ENCODE measurements at regions not wholly inside any gene's neighbourhood (a gene's known extent, or its start where the extent isn't known, plus 50 kb on each side); places are given as distances from the start of the nearest gene placed in this dataset.

- Histone ChIP-seq H3K23me2 (ENCODE audit: insufficient read length, low read depth, low read length, poor library complexity, severe bottlenecking) (no peaks in the 10 kb centered on the region), H3K9ac (ENCODE audit: extremely low read depth, insufficient read length, low read length) (no peak overlapping the region), H4K20me1 (ENCODE audit: control insufficient read depth, insufficient read depth, insufficient read length) (no peaks in the 10 kb centered on the region), H3K4ac (ENCODE audit: low read depth, low read length) (no peak overlapping the region), H3K4me1 (ENCODE audit: insufficient read depth, low read length) (no peaks in the 10 kb centered on the region), H3T11ph (ENCODE audit: low read length) (no peak overlapping the region), H3K9me3 (ENCODE audit: control insufficient read depth, low read depth, low read length) (no peaks in the 10 kb centered on the region), H3K56ac (ENCODE audit: insufficient read length, low read depth, low read length) (no peak overlapping the region), H4K8ac (replicated peaks; ENCODE audit: insufficient read length, low read depth, low read length) (no peak overlapping the region), H3K18ac (ENCODE audit: insufficient read length, low read depth, low read length) (no peak overlapping the region), H3K79me1 (ENCODE audit: insufficient read depth, low read depth, low read length, poor library complexity, severe bottlenecking) (no peaks in the 10 kb centered on the region), H3K27ac (ENCODE audit: insufficient read length, low read depth, low read length) (no peak overlapping the region), H3K23ac (ENCODE audit: insufficient read length, low read depth, low read length) (no peak overlapping the region), H2BK12ac (ENCODE audit: insufficient read length, low read depth, low read length) (no peak overlapping the region), H2AK5ac (ENCODE audit: insufficient read length, low read length) (no peak overlapping the region), H3K79me2 (ENCODE audit: insufficient read depth, low read length) (no peaks in the 10 kb centered on the region), H3K14ac (ENCODE audit: insufficient read depth, low read length) (no peak overlapping the region), H3K4me2 (ENCODE audit: insufficient read depth, insufficient read length, low read length) (no peak overlapping the region), H2AFZ (ENCODE audit: low read length) (no peak overlapping the region), H2BK5ac (ENCODE audit: insufficient read length, low read length) (no peak overlapping the region), H4K5ac (ENCODE audit: insufficient read length, low read depth, low read length) (no peak overlapping the region), H4K91ac (ENCODE audit: insufficient read length, low read depth, low read length) (no peak overlapping the region), H2BK120ac (ENCODE audit: low read depth, low read length, poor library complexity, severe bottlenecking) (no peak overlapping the region), H3K27me3 (ENCODE audit: insufficient read depth, low read length) (no peaks in the 10 kb centered on the region), H2BK15ac (ENCODE audit: low read depth, low read length) (no peak overlapping the region), H2BK20ac (ENCODE audit: low read depth, low read length, poor library complexity, severe bottlenecking) (no peak overlapping the region)
- no CpG with 5 or more reads among the region's 6 CpGs for WGBS (ENCODE audit: extremely low coverage, insufficient read length, low lambda C conversion rate)
- Mint-ChIP-seq H3K4me1 (no peaks in the 10 kb centered on the region), H3K27me3 (ENCODE audit: low read depth) (no peaks in the 10 kb centered on the region), H3K36me3 (ENCODE audit: insufficient read depth in 1 of 3, low read depth in 3 of 3) (no peaks in the 10 kb centered on the region), H3K27ac (no peak overlapping the region; a peak in 1 of 7 replicates), H3K9me3 (no peaks in the 10 kb centered on the region), H3K4me3 (no peak overlapping the region)
- no peak for TF ChIP-seq CTCF (conservative IDR thresholded peaks at IDR 0.05)
- DNase-seq = no peak
These were observed 197.2 kb upstream of the TMPO start for GRCh38 chr12:98317939-98318899.

All from H9 (cell line).